Parathyroid adenoma (tissue), 2 donors: ENCODE measurements at regions not wholly inside any gene's neighbourhood (a gene's known extent, or its start where the extent isn't known, plus 50 kb on each side); places are given as distances from the start of the nearest gene placed in this dataset.
A peak's percentile ranks its signal among the peaks of the same experiment; 100 is the strongest.
"Not testable (repeated sequence)": the region's sequence is repeated elsewhere in the genome, so short reads cannot be mapped to it uniquely, and the experiment has no call there.

ENCODE experiments used
- H2AFZ ChIP-seq: fragments of 300-600 bp; sonication (generic); one replicate; pipeline ENCODE4 v1.7.0; 2017; ENCODE audit warnings: antibody characterized with exemption, mild to moderate bottlenecking
- H3K27ac ChIP-seq: fragments of 300-600 bp; sonication (generic); one replicate; pipeline ENCODE4 v1.7.0; 2017
- H3K27me3 ChIP-seq: fragments of 300-600 bp; sonication (generic); one replicate; pipeline ENCODE4 v1.7.0; 2017; ENCODE audit warnings: low read length; ENCODE audit not compliant: control insufficient read depth, insufficient read depth
- H3K36me3 ChIP-seq: fragments of 300-600 bp; sonication (generic); one replicate; pipeline ENCODE4 v1.7.0; 2017; ENCODE audit warnings: low read length; ENCODE audit not compliant: control insufficient read depth, insufficient read depth
- H3K4me1 ChIP-seq: fragments of 300-600 bp; sonication (generic); one replicate; pipeline ENCODE4 v1.7.0; 2017; ENCODE audit warnings: control low read depth
- H3K4me2 ChIP-seq: fragments of 300-600 bp; sonication (generic); one replicate; pipeline ENCODE4 v1.7.0; 2017; ENCODE audit warnings: low read length
- H3K4me3 ChIP-seq: fragments of 300-600 bp; sonication (generic); one replicate; pipeline ENCODE4 v1.7.0; 2017; ENCODE audit warnings: low read depth, low read length
- H3K79me2 ChIP-seq: fragments of 300-600 bp; sonication (generic); one replicate; pipeline ENCODE4 v1.7.0; 2017; ENCODE audit warnings: control low read depth
- H3K9ac ChIP-seq: fragments of 300-600 bp; sonication (generic); one replicate; pipeline ENCODE4 v1.7.0; 2017; ENCODE audit warnings: mild to moderate bottlenecking
- H3K9me3 ChIP-seq: fragments of 300-600 bp; sonication (generic); one replicate; pipeline ENCODE4 v1.7.0; 2017; ENCODE audit warnings: low read length; ENCODE audit not compliant: control insufficient read depth
- donor health status: primary hyperparathyroidism.

DNA sequence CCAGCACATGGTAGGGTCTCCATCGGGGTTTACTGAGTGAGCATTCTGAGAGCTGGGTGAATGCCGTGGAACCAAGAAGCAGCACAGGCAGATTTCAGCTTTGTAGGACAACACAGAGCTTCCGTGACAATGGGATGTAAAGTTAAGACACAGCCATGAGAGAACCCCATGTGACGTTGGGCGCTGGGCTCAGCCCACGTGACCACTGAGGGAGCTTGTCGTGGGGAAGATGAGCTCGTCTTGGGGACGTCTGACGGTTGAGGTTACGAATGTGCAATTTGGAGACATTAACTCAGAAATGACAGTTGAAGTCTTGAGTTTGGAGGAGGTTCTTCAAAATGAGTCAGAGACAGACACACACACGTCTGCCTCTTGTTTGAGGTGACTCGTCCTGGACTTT is 51.5 kb upstream of the MUC20 start:
- not testable (repeated sequence) for H3K36me3 ChIP-seq, H2AFZ ChIP-seq, H3K9ac ChIP-seq, H3K27me3 ChIP-seq, H3K9me3 ChIP-seq, H3K4me1 ChIP-seq, H3K4me3 ChIP-seq, H3K4me2 ChIP-seq, H3K79me2 ChIP-seq, H3K27ac ChIP-seq

DNA sequence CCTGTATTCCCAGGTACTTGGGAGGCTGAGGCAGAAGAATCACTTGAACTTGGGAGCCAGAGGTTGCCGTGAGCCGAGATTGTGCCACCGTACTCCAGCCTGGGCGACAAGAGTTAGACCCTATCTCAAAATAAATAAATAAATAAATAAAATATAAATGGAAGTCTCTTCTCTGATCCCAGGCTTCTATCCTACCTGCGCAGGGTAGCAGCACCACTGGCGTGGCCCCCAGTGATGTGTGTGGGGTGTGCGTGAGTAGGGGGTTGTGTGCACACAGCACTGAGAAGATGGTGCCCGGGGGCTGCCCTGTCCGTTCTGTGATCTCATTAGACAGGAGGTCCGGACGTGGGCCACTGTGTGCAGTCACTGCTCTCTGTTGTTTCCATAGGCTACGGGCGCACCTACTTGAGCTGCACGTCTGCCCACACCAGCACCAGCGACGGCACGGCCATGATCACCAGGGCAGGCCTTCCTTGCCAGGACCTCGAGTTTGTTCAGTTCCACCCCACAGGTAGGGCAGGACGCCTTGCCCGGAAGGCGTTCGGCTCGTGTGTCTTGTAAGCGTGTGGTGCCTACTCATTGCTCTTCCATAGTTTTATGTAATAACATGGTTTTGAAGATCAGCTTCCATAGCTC is 52.5 kb upstream of the MUC20 start:
- H3K4me1 ChIP-seq, H2AFZ ChIP-seq, H3K4me3 ChIP-seq, H3K4me2 ChIP-seq, H3K9ac ChIP-seq, H3K36me3 ChIP-seq, H3K79me2 ChIP-seq, H3K9me3 ChIP-seq, H3K27me3 ChIP-seq, H3K27ac ChIP-seq: not testable (repeated sequence)

DNA sequence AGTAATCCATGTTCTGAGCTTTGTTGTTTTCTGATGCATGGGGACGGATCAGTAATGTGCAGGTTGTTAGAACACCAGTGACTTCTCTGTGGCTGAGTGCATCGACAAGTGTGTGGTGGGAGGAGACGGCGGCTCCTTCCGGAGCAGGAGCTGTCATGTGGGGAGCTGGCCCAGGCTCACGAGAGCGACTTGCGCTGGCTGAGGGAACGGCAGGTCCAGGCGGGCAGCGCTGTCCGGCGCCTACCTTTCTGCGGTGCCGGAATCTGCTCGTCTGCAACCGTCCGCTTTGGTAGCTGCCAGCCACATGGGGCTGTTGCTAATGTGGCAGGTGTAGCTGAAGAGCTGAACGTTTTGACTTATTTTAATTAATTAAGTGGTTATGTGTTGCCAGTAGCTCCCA is 55.5 kb upstream of the MUC20 start:
- H3K9me3 ChIP-seq, H3K27me3 ChIP-seq, H2AFZ ChIP-seq, H3K27ac ChIP-seq, H3K4me2 ChIP-seq, H3K36me3 ChIP-seq, H3K9ac ChIP-seq, H3K4me3 ChIP-seq, H3K4me1 ChIP-seq, H3K79me2 ChIP-seq: not testable (repeated sequence)

DNA sequence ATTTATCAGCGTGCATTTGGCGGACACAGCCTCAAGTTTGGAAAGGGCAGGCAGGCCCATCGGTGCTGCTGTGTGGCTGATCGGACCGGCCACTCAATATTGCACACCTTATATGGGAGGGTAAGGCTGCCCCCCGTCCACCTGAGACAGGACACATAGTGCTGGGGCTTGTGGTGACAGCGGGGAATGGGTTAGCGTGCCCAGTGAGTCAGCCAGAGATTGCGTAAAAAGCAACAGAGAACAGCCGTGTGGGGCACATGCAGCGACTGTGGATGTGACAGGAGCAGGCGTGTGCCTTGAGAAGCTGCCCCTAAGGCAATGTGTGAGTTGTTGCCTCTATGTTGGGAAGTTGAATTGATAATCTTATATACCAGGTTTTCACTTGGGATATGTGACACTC is 56.6 kb upstream of the MUC20 start:
- H3K36me3 ChIP-seq, H3K4me1 ChIP-seq, H2AFZ ChIP-seq, H3K27me3 ChIP-seq, H3K79me2 ChIP-seq, H3K9ac ChIP-seq, H3K4me3 ChIP-seq, H3K4me2 ChIP-seq, H3K9me3 ChIP-seq, H3K27ac ChIP-seq: not testable (repeated sequence)

DNA sequence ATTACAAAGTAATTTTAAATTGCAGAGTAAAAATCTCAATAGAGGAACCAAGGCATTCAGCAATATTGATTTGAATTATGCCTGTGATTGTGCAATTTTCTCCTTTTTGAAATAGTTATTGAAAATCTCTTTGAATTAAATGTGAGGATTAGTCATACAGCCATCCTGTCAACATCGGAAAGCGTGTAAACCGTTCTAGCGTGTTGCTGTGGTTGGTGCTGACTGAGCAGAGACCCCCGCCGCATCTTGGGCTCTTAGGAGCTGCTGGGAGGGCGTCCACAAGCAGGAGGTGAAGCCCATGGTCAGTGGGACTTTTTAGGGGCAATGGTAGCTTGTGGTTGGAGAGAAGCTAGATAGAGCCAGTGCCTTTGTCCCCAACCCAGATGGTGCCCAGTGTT is 61.6 kb upstream of the MUC20 start:
- H3K4me2 ChIP-seq, H3K79me2 ChIP-seq, H3K9ac ChIP-seq, H3K4me1 ChIP-seq, H3K36me3 ChIP-seq, H2AFZ ChIP-seq, H3K9me3 ChIP-seq, H3K27me3 ChIP-seq, H3K27ac ChIP-seq, H3K4me3 ChIP-seq: not testable (repeated sequence)

DNA sequence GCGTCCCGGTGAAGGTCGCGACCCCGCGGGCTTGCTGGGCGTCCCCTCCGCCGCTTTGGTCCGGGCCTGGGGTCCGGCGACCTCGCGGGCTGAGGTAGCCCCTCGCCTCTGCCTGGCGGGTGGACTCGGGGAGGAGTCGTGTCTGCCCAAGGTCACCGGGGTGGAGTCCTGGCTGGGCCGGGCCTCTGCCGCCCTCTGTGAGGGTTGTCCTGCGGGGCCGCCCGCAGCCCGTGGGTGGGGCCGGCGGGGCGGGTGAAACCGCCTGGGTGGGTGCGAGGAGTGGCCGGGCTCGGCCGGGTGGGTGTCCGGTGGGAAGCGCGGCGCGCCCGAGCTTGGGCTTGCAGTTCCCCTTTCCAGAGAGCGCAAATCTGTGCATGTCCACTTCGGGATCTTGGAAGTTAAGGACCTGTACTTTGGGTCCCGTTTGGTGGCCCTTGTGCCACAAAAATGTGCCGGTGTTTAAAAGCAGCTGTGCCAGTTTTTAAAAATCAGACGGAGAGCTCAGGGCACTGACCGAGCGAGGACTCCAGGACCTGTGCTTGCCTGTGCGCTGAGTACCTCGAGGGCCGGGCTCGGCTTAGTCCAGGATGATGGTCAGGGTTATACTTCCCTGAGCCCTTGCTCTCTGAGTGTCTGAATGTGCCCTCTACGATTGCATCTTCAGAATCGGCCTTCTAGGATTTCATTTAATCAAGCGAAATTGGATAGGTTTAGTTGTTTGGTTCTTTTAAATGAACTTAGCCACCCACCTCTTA is 62.2 kb upstream of the MUC20 start:
- H3K4me2 ChIP-seq, H2AFZ ChIP-seq, H3K79me2 ChIP-seq, H3K4me1 ChIP-seq, H3K27me3 ChIP-seq, H3K9me3 ChIP-seq, H3K4me3 ChIP-seq, H3K9ac ChIP-seq, H3K36me3 ChIP-seq: not testable (repeated sequence)
- peak overlapping the region; percentile 74 for H3K27ac ChIP-seq

DNA sequence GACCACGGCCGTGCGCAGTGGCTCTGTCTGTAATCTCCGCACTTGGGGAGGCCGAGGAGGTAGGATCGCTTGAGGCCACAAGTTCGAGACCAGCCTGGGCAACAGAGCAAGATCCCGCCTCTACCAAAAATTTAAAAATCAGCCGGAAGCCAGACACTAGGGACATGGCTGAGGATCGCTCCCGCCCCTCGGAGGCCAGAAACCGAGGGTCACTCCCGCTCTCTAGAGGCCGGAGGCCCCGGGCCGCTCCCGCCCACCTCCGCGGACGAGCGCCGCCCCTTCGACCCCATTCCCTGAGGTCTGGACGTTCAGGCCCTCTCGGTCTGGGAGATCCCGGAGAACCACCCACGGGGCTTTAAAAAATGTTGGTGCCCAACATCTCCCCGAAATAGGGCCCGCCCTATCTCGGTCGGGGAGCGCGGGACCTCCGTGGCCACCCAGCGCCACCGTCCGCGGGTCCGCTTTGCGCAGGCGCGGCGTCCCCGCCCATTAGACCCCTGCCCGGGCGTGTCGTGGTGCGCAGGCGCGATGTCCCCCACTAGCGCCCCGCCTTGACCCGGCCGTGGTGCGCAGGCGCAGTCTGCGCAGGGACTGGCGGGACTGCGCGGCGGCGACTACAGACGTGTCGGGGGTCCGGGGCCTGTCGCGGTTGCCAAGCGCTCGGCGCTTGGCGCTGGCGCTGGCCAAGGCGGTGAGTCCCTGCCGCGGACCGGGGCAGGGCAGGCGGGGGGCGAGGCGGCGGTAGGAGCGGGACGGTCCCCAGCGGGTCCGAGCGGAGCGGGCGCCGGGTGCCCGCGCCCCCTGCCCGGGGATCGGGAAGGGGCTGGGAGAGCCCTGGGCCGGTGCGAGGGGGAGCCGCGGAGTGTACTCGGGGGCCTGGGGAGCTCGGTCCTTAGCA is 63.1 kb upstream of the MUC20 start:
- H3K27me3 ChIP-seq, H3K36me3 ChIP-seq, H3K79me2 ChIP-seq, H3K4me1 ChIP-seq, H3K9me3 ChIP-seq: not testable (repeated sequence)
- Histone ChIP-seq H2AFZ (peak overlapping the region; percentile 93), H3K9ac (peak overlapping the region; percentile 69), H3K27ac (peak overlapping the region; percentile 74), H3K4me3 (peak overlapping the region; percentile 54), H3K4me2 (peak overlapping the region; percentile 65)

DNA sequence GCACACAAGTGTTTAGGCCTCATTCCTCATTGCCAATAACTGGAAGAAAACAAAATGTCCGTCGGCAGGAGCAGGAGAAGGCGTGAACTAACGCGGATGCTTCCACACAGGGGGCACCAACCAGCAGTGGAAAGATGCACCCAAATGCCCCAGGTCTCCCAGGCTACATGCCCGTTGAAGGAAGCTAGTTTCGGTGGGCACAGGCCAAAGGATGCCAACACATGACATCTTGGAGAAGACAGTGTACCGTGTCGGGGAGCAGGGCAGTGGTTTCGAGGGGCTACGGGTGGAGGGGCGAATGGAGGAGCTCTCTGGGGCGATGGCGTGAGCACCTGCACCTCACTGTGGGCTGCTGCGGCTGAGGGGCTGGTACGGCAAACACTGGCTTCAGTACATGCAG is 64.7 kb upstream of the MUC20 start:
- H3K79me2 ChIP-seq, H3K4me3 ChIP-seq, H3K4me1 ChIP-seq, H3K36me3 ChIP-seq, H3K4me2 ChIP-seq, H3K27ac ChIP-seq, H3K9ac ChIP-seq, H3K9me3 ChIP-seq, H3K27me3 ChIP-seq, H2AFZ ChIP-seq: not testable (repeated sequence)

DNA sequence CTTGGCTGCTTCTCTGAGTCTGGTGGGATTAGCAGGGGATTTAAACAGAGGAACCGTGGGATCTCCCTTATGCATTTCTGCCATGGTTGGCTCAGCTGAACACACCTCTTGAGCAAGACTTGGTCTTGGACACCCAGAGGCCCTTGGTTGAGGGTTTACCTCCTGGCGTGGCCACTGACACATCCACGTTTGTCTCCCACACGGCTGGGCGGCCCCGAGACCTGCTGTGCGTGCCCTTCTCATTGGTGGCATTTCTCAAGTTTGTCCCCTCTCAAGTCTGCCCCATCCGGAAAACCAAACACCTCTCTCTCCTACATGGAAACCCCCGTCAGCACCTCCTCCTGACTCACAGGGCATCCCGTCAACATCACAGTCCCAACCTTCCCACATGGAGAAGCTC is 66.0 kb upstream of the MUC20 start:
- H3K9ac ChIP-seq, H2AFZ ChIP-seq, H3K4me1 ChIP-seq: not testable (repeated sequence)

DNA sequence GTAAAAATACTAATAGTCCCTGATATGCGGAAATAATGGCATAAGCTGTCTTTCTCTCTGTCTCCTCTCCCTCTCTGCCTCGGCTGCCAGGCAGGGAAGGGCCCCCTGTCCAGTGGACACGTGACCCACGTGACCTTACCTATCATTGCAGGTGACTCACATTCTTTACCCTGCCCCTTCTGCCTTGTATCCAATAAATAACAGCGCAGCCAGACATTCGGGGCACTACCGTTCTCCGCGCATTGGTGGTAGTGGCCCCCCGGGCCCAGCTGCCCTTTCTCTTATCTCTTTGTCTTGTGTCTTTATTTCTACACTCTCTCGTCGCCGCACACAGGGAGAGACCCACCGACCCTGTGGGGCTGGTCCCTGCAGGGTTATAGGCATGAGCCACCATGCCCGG is 66.6 kb upstream of the MUC20 start:
- not testable (repeated sequence) for H3K4me2 ChIP-seq, H3K79me2 ChIP-seq, H3K9me3 ChIP-seq, H3K4me3 ChIP-seq, H2AFZ ChIP-seq, H3K27me3 ChIP-seq, H3K27ac ChIP-seq, H3K4me1 ChIP-seq, H3K9ac ChIP-seq, H3K36me3 ChIP-seq

More for the DNA sequence above, 66.0 kb upstream of the MUC20 start:
- not testable (repeated sequence) for H3K27ac ChIP-seq, H3K9me3 ChIP-seq, H3K27me3 ChIP-seq, H3K4me2 ChIP-seq, H3K79me2 ChIP-seq, H3K36me3 ChIP-seq, H3K4me3 ChIP-seq

DNA sequence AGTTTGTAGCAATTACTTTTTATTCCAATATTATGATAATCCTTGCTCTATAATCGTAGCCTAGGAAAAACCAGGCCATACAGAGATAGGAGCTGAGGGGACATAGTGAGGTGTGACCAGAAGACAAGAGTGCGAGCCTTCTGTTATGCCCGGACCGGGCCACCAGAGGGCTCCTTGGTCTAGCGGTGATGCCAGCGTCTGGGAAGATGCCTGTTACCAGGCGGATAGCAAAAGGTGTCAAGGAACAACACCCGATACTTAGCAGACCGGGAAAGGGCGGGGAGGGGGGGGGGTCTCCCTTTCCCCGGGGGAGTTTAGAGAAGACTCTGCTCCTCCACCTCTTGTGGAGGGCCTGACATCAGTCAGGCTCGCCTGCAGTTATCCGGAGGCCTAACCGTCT is 67.1 kb upstream of the MUC20 start:
- not testable (repeated sequence) for H3K36me3 ChIP-seq, H3K4me3 ChIP-seq, H3K27me3 ChIP-seq, H3K9ac ChIP-seq, H3K4me2 ChIP-seq, H3K27ac ChIP-seq, H3K9me3 ChIP-seq, H2AFZ ChIP-seq, H3K4me1 ChIP-seq, H3K79me2 ChIP-seq
